ENCODE measurements at regions not wholly inside any gene's neighbourhood (a gene's known extent, or its start where the extent isn't known, plus 50 kb on each side); places are given as distances from the start of the nearest gene placed in this dataset.

DNA sequence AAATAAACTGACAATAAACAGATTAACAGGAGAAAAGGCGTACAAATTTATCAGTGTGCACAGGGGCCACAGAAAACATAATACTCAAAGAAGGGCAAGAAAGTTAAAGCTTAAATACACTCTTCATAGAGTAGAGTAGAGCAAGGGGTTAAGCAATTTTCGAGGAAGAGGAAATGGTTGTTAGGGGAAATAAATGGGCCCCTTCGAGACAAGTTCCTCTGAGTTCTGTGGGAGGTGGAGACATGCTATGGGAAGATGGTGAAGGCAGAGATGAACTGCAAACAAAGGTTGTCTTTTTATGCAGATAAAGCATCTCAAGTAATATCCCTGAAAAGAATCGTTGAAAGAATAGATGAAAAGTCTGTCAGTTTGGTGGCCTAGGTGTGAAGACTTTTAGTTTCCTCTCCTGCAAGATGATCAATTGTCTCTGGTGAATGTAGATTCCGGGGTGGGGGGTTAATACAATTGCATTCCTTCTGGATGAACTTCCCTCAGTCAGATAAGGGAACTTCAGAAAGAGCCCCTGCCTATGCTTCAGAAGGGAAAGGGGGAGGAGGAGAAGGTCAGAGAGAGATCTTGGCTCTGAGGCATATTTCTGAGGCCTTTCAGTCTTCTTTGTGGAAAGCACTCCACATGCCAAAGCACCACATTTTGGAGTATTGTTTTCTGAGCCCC is 127.0 kb downstream of the METTL4 start:
- intact Hi-C loops (cut with micrococcal nuclease), result no loop called here

DNA sequence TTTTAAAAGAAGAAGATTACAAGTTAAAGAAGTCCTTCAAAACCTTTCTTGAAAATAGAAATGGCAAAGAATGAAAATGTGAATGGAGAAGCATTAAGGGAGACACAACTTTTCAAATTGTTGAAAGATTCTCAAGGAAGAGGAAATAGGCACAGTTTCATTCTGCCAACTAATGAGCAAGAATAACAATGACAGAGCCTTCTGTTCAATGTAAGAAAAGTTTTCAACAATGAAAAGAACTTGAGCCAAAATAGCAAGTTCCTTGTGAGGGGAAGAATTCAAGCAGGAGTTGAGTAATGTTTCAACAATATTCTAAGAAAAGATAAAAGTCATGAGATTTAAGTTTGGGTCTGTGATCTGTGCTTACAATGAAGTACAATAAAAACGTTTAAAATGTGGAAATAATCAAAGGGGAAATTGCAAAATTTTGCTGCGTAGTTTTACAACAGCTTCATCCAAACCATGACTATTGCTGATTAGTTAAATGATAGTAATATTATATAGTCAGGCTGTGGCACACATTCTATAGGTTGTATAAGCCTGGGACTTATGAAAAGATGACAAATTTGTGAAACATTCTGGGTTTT is 122.6 kb downstream of the METTL4 start:
- intact Hi-C loops (cut with micrococcal nuclease), result no loop called here

DNA sequence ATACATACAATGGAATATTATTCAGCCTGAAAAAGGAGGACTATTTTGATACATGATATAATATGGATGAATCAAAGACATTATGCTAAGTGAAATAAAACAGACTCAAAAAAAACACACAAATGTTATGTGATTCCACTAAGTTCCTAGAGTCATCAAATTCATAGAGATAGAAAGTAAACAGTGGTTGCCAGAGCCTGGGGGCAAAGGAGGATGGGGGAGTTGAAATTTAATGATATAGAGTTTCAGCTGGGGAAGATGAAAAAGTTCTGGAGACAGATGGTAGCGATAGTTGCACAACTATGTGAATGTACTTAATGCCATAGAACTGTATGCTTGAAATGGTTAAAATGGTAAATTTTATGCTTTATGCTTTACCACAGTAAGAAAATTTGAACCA is 119.7 kb downstream of the METTL4 start:
- intact Hi-C loops (cut with micrococcal nuclease), result no loop called here

DNA sequence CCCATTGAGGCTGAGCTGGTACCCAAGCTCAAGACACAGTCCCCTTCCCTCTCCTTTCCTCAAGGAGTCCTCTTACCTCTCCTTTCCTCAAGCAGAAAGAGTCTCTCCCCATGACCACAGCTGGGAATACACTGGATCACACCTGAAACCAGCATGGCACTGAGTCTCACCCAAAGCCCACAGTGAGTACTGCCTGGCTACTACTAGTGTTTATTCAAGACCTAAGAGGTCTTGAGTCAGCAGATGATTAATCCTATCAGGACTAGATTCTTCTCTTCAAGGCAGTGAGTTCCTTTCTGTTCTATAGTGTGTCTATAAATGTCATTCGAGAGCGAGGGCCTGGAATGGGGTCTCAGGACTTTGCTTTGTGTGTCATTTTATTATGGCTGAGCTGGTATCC is 111.4 kb downstream of the METTL4 start:
- intact Hi-C loops (cut with micrococcal nuclease), result no loop called here

DNA sequence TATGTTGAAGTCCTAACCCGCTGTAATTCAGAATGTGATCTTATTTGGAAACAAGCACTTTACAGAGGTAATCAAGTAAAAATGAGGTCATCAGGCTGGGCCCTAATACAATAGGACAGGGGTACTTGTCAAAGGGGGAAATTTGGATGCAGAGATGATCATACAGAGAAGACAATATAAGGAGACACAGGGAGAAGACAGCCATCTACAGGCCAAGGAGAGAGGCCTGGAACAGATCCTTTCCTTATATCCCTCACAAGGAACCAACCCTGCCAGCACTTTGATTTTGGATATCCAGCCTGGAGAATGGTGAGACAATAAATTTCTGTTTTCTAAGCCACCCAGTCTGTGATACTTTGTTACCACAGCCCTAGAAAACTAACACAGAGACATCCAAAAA is 104.3 kb downstream of the METTL4 start:
- intact Hi-C loops (cut with micrococcal nuclease), result no loop called here

DNA sequence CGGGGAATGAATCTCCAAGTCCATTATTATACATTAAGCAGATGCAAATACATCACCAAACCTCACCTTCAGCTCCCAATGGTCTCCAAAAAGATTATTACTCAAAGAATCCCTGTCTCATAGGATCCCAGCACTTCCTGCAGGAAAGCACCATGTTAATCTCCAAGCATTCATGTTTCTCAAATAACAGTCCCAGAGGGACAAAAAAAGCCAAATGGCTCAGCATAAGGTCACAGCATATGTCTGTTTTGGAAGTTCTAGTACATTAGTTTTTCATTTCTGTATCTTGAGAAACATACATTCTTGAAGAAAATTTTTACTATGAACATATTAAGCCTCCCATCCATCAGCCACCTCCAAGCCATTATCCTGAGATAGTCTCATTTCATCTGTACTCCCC is 103.3 kb downstream of the METTL4 start:
- intact Hi-C loops (cut with micrococcal nuclease), result no loop called here

DNA sequence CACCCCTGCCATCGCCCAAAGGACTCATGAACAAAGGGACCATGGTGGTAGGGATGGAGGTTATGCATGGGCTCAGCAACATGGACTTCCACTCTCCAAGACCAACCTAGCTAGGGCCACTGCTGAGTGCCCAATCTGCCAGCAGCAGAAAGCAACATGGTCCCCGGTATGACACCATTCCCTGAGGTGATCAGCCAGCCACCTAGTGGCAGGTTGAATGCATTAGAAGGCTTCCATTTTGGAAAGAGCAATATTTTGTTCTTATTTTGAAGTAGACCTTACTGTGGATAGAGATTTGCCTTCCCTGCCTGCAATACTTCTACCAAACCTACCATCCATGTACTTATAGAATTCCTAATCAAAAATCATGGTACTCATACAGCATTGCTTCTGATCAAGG is 99.8 kb downstream of the METTL4 start:
- intact Hi-C loops (cut with micrococcal nuclease), result no loop called here

DNA sequence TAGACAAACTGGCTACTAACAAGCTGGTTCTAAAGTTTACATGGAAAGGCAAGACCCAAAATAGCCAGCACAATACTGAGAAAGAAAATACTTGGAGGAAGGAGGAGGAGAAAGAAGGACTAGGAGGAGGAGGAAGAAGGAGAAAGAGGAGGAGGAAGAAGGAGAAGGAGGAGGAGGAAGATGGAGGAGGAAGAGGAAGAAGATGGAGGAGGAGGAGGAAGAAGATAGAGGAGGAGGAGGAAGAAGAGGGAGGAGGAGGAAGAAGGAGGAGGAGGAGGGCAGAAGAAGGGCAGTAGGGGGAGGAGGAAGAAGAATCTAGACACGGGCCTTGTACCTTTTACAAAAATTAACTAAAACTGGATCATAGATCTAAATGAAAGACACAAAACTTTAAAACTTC is 92.6 kb downstream of the METTL4 start:
- intact Hi-C loops (cut with micrococcal nuclease), result no loop called here

DNA sequence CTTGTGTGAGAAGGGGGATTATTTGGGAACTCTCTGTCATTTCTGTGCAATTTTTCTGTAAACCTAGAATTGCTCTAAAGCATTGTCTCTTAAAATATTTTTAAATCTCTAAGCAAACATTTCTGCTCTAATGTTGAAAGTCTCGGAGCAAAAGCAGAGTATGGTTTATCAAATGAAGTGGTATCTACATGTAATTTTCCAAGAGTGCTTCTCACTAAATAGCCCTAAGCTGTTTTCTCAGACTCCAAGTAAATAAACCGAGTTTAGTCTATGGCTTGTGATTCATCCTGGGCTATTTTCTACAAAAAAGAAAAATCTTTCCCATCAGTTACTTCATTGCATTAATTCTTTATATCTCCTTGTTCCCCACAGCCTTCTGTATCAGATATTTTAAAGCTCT is 90.8 kb downstream of the METTL4 start:
- intact Hi-C loops (cut with micrococcal nuclease), result loop anchor here (10.0 kb wide), 1 partner anchor 1966 kb away; no protein-coding TSS in a partner anchor

DNA sequence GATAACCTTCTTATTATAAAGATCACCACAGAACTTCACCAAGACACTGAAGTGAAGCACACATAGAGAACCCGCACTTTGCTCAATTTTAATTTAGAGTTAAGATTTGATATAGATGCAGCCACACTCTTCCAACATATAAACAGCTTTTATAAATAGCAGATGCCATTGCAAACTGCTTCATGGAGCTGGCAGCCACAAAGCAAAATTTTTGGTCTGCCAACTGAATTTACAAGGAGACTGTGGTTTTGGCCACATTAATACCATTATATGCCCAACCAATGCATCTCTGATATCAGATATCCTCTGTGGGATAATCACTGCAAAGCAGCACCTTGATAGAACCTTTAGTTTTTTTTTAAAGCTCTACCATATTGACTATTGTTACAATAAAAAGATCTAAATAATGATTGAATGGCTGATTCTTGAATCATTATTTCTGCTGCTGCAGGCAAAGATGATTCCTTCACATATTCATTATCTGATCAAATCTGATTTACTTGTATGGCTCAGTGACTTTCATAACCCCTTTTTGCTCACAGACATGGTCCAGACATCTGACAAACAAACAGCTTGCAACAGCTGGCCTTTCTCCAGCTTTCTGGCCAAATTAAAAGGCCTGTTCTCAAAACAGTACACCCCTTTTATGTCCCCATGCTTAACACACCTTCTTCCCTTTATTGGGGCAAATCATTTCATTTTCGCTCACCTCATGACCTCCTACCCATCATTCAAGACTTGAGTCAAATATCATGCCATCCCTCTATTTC is 88.4 kb downstream of the METTL4 start:
- intact Hi-C loops (cut with micrococcal nuclease), result loop anchor here (10.0 kb wide), 1 partner anchor 1968 kb away; no protein-coding TSS in a partner anchor

DNA sequence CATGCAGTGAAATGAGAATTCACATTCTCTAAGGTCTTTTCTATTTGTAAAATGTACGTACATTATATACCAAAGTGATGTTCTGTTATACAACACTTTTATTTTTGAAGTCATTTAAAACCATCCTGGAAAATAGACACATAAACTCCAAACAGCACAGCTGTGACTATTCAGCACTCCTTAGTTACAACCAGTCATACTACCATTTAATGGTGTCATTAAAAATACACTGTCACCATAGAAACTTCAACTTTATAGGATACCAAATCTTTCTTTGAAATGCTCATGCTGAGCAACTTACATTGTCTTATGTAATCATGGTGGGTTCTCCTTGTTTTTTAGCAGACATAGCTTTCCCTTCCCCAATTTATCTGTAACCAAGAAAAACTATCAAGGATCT is 85.3 kb downstream of the METTL4 start:
- intact Hi-C loops (cut with micrococcal nuclease), result loop anchor here (10.0 kb wide), 1 partner anchor 1971 kb away; no protein-coding TSS in a partner anchor

DNA sequence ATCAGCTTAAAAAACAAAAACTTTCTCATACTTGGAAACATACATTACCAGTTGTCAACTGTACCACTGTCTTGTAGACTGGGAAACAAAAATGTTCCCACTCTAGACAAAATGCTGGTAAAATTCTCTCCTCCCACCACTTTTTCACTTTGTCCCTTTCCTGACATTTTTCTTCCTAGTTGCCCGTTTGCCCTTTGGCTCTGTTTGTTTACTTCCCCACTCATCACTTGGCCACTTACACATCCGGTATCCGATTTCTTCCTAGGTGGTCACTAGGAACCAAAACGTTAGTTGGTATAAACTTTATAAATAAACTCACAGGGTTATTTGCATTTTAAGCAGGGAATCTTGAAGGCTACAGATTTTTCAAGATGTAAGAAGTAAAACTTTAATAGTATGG is 84.9 kb downstream of the METTL4 start:
- intact Hi-C loops (cut with micrococcal nuclease), result loop anchor here (10.0 kb wide), 1 partner anchor 1972 kb away; no protein-coding TSS in a partner anchor

Data from T-helper 1 cell treated with Interleukin-12 subunit alpha and Interleukin-12 subunit beta and Interleukin-4 antibody, amounts not matched to agents 30 ng/mL and 1 ng/mL, for 36 hours (primary cell).